ENCODE measurements at regions not wholly inside any gene's neighbourhood (a gene's known extent, or its start where the extent isn't known, plus 50 kb on each side); places are given as distances from the start of the nearest gene placed in this dataset.

DNA sequence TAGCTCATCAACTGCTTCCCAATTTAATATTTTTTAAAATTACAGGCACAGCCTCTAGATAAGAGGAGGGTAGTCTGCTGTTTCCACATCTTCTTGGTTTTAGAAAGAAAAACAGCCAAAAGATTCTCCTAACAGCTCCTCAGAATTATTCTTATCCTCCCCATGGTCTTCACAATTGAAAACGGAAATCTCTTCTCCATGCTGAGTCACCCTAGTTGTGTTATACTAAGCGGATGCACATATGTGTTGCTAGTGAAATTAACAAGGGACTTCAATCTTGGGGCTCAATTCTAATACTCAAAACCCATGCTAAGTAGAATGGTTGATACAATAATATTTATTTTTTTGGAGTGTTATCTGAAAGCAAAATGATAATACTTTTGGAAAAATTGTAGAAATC is 71.9 kb upstream of the NPY start:
- Histone ChIP-seq H3K9ac (ENCODE audit: control insufficient read depth, extremely low read depth, insufficient read depth, low read length) (no peak overlapping the region), H3K9me1 (ENCODE audit: control insufficient read depth, extremely low read depth, insufficient read depth, low read length) (no peaks in the 10 kb centered on the region), H3K4me1 (ENCODE audit: control insufficient read depth, extremely low read depth, insufficient read depth, low read length) (no peaks in the 10 kb centered on the region), H3K4me3 (ENCODE audit: control insufficient read depth in 2 of 3, extremely low read depth in 1 of 3, insufficient read depth in 2 of 3, low read depth in 1 of 3, low read length in 3 of 3) (no peak overlapping the region), H2AFZ (ENCODE audit: control insufficient read depth, low read length) (no peak overlapping the region), H4K20me1 (ENCODE audit: control insufficient read depth, extremely low read depth, insufficient read depth, low read length) (no peaks in the 10 kb centered on the region), H3K27me3 (ENCODE audit: control insufficient read depth, extremely low read depth, insufficient read depth, low read length) (no peaks in the 10 kb centered on the region), H3K4me2 (ENCODE audit: control insufficient read depth, extremely low read depth, insufficient read depth, low read depth, low read length) (no peak overlapping the region), H3K9me3 (ENCODE audit: control insufficient read depth, low read depth, low read length) (no peaks in the 10 kb centered on the region), H3K79me2 (ENCODE audit: control insufficient read depth, insufficient read depth, low read length) (no peaks in the 10 kb centered on the region), H3K36me3 (ENCODE audit: control insufficient read depth in 2 of 2, extremely low read depth in 1 of 2, insufficient read depth in 2 of 2, low read length in 2 of 2) (no peaks in the 10 kb centered on the region), H3K27ac (ENCODE audit: control insufficient read depth, insufficient read depth, low read length) (no peak overlapping the region)
- dilution Hi-C loops (cut with MboI; ENCODE audit: extremely low pct_ligation_motif_present, low sequenced_read_pairs) = no loop called here
- no peak for FAIRE-seq
- DNase-seq (ENCODE audit: low read depth, low spot score) = no peak
- TF ChIP-seq CTCF (optimal IDR thresholded peaks at IDR 0.05 in 1 of 3, IDR thresholded peaks at IDR 0.05 in 1 of 3, conservative IDR thresholded peaks at IDR 0.05 in 1 of 3; ENCODE audit: extremely low read depth in 1 of 3, insufficient read depth in 2 of 3, low read length in 3 of 3) = no peak
- no peak for TF ChIP-seq EZH2 (IDR thresholded peaks at IDR 0.05; ENCODE audit: low read length)

DNA sequence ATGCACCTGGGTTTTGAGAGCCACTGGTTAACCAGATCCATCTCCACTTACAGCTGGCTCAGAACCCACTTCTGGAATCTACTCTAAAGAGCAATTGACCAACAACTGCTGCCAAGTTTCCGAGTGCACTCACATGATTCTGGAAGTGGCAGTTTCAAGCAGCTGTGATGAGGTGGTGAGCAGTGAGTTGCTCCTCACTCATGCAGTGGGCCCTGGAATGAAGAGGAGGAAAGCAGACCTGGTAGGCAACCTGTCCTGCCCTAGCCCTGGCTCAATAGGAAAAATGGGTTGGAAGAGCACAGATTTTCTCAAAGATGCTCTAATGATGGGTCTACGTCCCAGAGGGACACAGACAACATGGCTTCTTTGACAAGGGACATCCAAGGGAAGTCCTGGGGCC is 70.7 kb upstream of the NPY start:
- no peaks in the 10 kb centered on the region for H3K79me2 ChIP-seq (ENCODE audit: control insufficient read depth, insufficient read depth, low read length)

More for the DNA sequence above, 70.7 kb upstream of the NPY start:
- no peak overlapping the region for H3K27ac ChIP-seq (ENCODE audit: control insufficient read depth, insufficient read depth, low read length)
- no peaks in the 10 kb centered on the region for H4K20me1 ChIP-seq (ENCODE audit: control insufficient read depth, extremely low read depth, insufficient read depth, low read length)
- TF ChIP-seq CTCF (optimal IDR thresholded peaks at IDR 0.05 in 1 of 3, IDR thresholded peaks at IDR 0.05 in 1 of 3, conservative IDR thresholded peaks at IDR 0.05 in 1 of 3; ENCODE audit: extremely low read depth in 1 of 3, insufficient read depth in 2 of 3, low read length in 3 of 3) = no peak
- no peak for TF ChIP-seq EZH2 (IDR thresholded peaks at IDR 0.05; ENCODE audit: low read length)
- H3K4me3 ChIP-seq (ENCODE audit: control insufficient read depth in 2 of 3, extremely low read depth in 1 of 3, insufficient read depth in 2 of 3, low read depth in 1 of 3, low read length in 3 of 3) = no peak overlapping the region
- H3K9ac ChIP-seq (ENCODE audit: control insufficient read depth, extremely low read depth, insufficient read depth, low read length) = no peak overlapping the region
- DNase-seq (ENCODE audit: low read depth, low spot score) (no peak), FAIRE-seq (no peak)
- no peak overlapping the region for H2AFZ ChIP-seq (ENCODE audit: control insufficient read depth, low read length)
- dilution Hi-C loops (cut with MboI; ENCODE audit: extremely low pct_ligation_motif_present, low sequenced_read_pairs) = no loop called here
- H3K4me2 ChIP-seq (ENCODE audit: control insufficient read depth, extremely low read depth, insufficient read depth, low read depth, low read length) = no peak overlapping the region
- no peaks in the 10 kb centered on the region for H3K4me1 ChIP-seq (ENCODE audit: control insufficient read depth, extremely low read depth, insufficient read depth, low read length)
- no peaks in the 10 kb centered on the region for H3K27me3 ChIP-seq (ENCODE audit: control insufficient read depth, extremely low read depth, insufficient read depth, low read length)
- no peaks in the 10 kb centered on the region for H3K9me3 ChIP-seq (ENCODE audit: control insufficient read depth, low read depth, low read length)
- no peaks in the 10 kb centered on the region for H3K9me1 ChIP-seq (ENCODE audit: control insufficient read depth, extremely low read depth, insufficient read depth, low read length)
- no peaks in the 10 kb centered on the region for H3K36me3 ChIP-seq (ENCODE audit: control insufficient read depth in 2 of 2, extremely low read depth in 1 of 2, insufficient read depth in 2 of 2, low read length in 2 of 2)
